ENCODE measurements at regions not wholly inside any gene's neighbourhood (a gene's known extent, or its start where the extent isn't known, plus 50 kb on each side); places are given as distances from the start of the nearest gene placed in this dataset.

DNA sequence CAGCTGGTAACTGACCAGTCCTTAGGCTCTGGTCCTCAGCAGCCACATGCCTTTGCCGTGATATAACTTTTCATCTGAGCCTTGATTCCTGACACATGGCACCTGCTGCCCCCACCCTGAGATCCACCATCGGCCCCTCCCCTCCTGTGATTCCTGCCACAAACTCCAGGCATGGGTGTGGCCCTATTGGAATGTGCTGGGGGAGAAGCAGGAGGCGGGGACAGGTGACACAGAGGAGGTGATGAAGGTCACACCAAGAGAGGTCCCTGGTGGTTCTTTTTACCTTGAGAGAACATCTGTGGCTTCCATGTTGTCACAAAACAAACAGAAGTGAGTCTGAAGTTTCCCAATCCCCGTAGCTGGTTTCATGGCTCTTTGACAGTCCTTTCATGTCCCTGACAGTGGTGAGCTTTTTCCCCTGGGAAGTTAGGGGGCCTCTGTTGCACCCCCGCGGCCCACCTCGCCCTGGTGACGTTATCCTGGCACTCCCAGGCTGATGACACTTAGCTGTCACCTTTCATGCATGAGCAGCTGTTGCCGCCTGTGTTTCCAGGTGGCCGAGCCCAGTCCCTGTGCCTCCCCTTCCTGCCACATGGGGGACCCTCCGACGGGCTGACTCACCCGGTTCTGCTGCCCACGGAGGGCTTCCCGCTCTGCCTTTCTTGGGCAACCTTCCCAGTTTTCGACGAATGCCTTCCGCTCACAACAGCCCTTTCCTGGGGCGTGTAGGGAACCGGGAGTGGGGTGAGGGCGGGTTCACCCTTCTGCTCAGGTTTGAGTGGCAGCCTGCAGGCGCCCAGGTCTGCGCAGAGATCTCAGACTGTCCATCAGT is 66.3 kb upstream of the GLI2 start:
- DNase-seq: no peak

DNA sequence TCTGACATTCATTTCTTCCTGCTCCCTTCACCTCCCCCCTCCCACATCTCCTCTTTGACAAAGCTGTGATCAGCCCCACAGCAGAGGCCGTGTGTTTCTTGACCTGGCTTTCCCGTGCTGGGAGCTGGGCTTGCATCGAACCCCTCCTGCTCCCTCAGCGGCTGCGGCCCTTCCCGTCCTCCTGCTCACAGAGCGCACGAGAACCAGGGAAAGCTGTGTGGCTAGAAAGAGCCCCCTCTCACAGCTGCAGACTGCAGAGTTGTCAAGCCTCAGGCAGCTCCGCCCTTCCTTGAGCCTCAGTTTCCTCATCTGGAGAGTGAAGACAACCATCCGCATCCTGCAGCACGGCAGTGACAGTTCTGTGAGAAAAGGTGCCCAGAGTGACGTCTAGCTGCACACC is 65.7 kb upstream of the GLI2 start:
- DNase-seq: no peak

DNA sequence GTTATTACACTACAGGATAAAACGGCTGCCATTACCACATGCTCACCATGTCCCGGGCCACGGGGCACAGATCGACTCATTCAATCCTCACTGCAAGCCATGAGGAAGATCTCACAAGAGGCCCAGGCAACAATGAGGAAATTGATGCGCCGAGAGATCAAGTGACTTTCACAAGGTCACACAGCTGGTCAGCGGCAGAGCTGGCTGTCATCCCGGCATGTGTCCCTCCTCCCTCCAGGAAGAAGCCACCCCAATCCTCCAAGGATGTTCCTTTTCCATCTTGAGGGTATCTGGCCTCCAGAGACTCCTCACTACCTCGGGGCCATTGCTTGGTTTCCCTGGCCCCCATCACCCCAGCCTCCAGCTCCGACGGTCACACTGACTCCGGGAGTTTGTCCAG is 65.3 kb upstream of the GLI2 start:
- no peak for DNase-seq

DNA sequence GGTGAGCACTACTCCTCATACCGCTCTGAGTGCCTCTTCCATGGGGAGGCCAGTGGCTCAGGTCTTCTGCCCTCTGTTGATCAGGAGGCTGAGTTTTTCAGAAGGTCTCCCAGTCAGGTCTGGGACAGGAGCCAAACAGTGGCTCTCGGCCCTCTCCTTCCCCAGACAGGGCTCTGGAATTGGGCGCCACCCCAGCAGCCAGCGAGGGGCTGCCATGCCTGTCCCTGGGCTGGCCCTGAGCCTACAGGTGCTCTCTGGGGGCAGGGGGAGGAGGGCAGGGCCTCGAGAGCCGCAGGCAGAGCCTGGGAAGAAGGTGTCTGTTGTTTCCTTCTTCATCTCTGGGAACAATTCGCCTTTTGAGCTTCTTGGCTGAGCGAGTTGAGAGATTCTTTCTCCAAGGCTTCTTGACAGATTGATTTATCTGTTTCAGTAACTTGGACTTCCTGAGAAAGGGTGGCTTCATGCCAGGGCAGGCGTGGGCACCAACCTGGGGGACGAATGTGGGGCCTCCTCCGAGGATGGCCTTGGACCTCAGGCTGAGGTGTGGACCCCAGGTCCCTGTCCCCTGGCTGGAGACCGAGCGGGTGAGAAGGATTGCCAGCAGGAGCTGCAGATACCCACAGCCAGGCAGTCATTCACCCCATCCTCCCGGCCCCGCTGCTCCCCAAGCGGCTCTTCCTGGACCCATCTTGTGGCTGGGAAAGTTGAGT is 64.7 kb upstream of the GLI2 start:
- no peak for DNase-seq

DNA sequence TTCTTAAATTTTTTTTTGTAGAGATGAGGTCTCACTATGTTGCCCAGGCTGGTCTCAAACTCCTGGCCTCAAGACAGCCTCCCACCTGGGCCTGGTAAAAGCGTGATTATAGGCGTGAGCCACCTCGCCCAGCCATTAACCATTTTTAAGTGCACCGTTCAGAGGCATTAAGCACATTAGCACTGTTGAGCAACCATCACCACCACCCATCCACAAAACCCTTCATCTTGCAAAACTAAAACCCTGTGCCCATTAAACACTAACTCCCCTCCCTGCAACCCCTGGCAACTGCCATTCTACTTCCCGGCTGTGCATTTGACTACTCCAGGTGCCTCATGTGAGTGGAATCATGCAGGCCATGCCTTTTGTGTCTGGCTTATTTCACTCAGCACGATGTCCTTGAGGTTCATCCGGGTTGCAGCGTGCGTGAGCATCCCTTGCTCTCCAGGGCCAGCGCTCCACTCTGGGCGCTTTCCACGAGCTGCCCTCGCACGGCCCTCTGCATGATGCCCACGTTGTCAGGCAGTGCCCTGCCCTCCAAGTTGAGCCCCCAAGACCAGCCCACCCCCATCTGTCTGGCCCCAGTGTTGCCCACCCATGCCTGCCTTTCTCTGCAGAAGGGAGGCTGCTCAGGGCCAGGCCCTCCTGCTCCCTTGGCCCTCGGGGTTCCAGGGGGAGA is 63.0 kb upstream of the GLI2 start:
- DNase-seq: no peak

DNA sequence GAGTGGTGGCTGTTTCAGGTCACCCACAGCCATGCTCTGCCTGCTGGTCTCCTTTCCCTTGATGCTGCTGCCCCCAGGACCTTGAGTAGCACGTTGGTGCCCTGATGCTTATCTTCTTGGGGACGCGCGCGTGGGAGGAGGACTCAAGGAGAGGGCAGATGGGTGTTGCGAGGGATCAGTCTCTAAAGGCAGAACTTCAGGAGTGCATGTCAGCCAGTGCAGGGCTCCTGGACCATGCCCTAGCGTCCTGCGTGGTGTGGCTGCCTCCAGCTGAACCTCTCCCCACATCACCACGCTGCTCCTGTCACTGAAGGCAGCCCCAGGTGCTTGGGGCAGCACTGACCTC is 62.5 kb upstream of the GLI2 start:
- DNase-seq: no peak

DNA sequence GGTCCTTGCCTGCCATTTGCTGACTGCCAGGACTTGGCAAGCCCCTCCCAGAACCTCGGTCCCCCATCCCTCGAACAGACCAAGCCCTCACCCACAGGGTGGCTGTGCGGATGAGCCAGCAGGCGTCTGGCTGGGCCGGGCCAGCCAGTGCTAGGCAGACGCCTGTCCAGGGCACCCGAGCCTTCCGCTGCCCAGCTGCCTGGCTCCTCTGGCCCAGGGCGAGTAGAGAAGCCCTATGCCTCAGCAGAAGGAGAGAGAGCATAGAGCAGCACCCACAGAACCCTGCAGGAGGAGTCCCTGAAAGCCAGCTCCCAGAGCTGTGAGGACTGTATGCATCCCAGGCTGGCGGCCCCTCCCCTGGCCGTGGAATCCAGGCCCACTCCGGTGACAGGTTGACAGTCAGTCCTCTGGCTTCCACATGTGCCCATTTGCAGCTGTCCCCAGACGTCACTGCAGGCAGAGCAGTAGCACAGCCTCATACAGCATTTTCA is 62.1 kb upstream of the GLI2 start:
- DNase-seq: no peak

DNA sequence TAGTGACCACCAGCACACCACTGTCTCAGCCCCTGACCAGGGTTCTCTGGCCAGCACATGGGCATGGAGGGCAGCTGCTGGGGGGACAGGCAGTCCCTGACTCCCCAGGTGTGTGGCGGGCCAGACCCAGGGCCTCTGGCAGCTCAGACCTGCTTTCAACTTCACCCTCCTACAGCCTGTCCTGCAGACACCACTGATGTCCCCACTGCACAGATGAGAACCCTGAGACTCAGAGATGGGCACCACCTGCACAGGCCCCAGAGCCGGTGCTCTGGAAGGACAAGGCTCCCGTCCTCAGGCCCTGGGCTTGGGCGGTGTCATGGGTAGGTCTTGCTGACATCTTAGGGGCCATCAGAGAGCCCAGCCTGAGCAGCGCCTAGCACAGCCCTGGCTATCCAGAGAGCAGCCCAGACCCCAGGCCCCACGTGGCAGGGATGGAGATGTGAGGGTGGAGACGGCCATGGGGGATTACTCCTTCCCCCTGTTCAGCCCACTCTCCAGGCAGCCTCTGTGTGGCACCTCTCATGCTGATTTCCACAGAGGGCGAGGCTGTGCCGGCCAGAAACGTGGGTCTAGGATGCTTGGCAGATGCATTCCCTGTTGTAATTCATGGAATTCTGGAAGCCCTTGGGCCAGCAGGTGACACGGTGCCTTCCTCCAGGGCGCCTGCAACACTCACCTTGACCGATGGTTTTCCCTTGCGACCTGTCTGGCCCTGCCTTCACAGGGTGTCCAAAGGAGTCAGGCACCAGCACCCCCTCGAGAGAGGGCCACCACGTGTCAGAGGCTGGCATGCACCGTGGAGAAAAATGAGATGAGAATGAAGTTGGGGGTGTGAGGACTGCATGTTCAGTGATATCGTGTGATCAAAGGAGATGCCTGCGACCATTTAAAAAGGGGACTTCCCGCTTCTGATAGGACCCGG is 61.2 kb upstream of the GLI2 start:
- no peak for DNase-seq

GRCh38 chr2:120675460-120676130 is 60.1 kb upstream of the GLI2 start:
- peak; percentile 50 for DNase-seq

DNA sequence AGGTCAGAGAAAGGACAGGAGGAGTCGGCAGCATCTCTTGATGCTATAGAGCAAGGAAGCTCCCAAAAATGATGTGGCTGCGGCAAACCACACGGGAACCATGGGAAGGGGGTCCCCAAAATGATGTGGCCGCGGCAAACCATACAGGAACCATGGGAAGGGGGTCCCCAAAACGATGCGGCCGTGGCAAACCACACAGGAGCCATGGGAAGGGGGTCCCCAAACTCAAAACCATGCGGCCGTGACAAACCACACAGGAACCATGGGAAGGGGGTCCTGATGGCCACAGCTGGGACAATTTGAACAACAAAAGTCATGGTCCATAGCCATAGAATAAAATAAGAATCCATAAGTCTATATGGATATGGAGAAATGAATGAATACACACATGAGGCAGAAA is 58.4 kb upstream of the GLI2 start:
- DNase-seq: no peak

DNA sequence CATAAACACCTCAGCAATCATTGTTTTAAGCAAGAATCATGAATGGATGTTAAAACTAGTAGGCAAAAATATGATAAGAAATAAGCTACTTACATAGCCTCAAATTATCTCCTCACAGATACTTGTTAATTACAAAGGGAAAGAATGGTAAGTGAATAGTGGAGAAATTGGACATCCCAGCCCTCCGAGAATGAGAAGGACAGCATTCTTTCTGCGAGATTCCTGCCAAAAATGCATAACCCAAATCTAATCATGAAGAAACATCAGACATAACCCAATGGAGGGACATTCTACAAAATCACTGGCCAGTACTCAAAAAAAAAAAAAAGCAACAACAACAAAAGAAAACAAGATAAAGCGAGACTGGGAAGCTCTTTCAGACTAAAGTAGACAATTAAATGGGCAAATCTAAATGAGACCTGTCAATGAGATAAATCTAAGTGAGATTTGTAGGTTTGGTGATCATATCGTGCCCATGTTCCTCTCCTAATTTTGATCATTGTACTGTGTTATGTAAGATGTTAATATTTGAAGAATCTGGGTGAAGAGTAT is 57.9 kb upstream of the GLI2 start:
- DNase-seq: no peak

GRCh38 chr2:120678251-120678650 is 57.4 kb upstream of the GLI2 start:
- no peak for DNase-seq

- DNase-seq: no peak
Observed at GRCh38 chr2:120678926-120679325, 56.7 kb upstream of the GLI2 start.

DNA sequence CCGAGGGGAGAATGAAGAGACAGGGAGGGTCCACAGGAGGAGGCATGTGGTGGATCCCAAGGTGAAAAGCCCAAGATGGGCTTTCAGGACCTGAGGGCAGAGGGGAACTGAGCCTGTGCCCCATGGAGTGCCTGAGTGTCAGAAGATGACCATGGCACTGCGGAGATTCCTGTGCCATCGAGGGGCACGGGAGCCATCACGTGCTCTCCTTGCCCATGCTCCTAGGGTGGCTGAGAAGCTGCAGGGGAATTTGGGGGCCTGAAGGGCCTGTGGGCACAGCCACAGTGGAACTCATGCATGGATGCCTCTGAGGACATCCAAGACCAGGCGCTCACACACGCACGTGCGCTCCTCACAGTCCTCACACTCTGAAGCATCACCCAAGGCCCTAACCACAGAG is 56.1 kb upstream of the GLI2 start:
- no peak for DNase-seq

GRCh38 chr2:120680136-120680761 is 55.4 kb upstream of the GLI2 start:
- peak; percentile 71 for DNase-seq

DNA sequence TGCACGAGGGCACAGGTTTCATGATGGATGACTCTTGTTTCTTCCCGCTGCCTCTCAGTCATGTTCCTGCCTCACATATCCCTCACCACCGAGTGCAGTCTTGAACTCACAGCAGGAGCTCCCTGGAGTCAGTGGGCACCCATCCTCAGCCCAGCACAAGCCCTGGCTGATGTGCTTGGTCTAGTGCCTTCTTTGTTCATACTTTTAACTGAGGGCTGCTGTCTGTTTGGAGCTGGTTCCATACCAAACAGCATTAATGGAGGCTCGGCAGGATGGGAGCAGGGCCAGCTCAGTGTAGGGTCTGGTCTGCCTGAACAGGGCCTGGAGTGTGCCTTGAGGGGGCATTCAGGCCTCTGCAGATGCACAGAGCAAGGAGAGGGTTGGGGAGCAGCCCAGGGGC is 54.5 kb upstream of the GLI2 start:
- no peak for DNase-seq

DNA sequence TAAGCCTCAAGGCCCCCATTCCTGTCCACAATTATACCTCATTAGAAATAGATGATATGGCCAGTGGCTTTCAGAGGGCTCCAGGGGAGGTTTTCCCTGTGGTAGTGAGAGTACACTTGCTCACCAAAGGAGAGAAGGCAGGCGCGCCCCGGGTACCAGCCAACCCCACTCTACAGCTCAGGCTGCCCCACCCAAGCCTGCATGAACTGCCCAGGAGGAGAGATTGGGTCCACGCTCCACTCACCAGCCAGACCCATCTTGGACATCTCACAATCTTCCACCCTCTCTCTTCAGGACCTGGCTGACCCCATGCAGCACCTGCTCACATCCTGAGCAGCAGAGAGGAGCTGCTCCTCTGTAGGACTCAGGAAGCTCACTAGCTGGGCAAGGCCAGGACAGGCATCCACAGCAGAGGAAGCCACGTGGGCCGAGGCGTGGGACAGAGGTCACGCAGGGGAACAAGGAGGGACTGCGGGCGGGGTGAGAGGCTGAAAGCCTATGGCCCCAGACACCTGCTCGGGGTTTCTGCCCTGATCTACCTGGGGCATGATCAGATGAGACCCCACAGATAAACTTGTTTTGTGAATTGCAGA is 53.9 kb upstream of the GLI2 start:
- DNase-seq: no peak

DNA sequence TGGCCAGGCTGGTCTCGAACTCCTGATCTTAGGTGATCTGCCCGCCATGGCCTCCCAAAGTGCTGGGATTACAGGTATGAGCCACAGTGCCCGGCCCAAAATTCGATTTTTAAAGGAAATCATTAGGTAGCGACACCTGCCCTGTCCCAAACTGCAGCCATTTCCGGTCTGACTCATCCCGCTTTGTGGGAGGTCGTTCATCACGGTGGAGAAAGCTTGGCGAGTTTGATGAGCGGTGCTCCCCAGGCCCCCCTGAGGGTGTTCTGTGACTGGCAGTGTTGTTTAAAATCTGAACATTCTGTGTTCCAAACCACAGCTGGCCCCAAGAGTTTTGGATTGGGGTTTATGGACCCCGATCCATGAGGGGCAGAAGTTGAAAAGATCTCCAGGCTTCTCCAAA is 53.0 kb upstream of the GLI2 start:
- no peak for DNase-seq

GRCh38 chr2:120683081-120683480 is 52.6 kb upstream of the GLI2 start:
- no peak for DNase-seq

DNA sequence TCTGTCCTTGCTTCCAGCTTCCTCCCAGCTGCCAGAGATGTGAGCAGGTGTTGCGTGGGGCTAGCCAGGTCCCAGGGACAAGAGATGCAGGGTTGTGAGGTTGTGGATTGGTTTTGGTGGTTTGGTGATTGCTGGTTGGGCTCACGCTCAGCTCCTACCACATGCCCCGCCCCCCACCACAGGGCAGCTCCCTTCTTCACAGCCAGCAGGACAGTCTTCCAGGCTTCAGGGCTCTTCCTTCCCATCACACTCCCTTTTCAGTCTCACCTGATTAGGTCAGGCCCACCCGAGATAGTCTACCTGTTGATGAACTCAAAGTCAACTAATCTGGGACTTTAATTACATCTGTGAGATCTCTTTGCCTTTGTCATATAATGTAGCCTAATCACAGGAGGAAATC is 52.0 kb upstream of the GLI2 start:
- DNase-seq: no peak
